DOHH2 (cell line): ENCODE measurements at regions not wholly inside any gene's neighbourhood (a gene's known extent, or its start where the extent isn't known, plus 50 kb on each side); places are given as distances from the start of the nearest gene placed in this dataset.

Source experiments
- EZH2phosphoT487 ChIP-seq: fragments of 200-600 bp; sonication (generic); IDR thresholded peaks from 2 replicates; pipeline ENCODE4 v1.6.1; 2017; ENCODE audit warnings: borderline replicate concordance, mild to moderate bottlenecking, antibody characterized with exemption, low read length, moderate library complexity, mixed read lengths
- TF ChIP-seq, protein P1 (sequence below): fragments of 200-600 bp; sonication (generic); IDR thresholded peaks from one replicate; pipeline ENCODE4 v1.5.1; 2014; ENCODE audit warnings: antibody characterized with exemption, mild to moderate bottlenecking, low read depth, low read length; ENCODE audit not compliant: poor library complexity, severe bottlenecking

DNA sequence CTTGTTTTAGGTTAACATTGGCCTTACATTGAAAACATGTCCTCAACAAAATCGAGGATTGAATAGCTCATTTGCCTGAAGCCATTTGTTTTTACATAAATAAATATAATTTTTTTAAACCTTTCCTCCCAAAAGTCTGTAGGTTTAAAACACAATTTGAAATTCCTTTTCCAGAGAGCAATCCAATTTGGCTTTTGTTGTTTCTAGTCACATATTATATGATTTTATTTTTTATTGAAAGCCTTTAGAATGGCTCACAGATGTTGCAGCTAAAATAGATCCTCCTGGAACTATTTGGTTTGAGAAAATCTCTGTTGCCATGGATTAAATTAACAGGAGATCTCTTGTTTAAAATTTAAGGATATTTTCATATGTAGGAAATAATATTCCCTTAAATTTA is 512.6 kb downstream of the KLF5 start:
- TF ChIP-seq, protein P1, sequence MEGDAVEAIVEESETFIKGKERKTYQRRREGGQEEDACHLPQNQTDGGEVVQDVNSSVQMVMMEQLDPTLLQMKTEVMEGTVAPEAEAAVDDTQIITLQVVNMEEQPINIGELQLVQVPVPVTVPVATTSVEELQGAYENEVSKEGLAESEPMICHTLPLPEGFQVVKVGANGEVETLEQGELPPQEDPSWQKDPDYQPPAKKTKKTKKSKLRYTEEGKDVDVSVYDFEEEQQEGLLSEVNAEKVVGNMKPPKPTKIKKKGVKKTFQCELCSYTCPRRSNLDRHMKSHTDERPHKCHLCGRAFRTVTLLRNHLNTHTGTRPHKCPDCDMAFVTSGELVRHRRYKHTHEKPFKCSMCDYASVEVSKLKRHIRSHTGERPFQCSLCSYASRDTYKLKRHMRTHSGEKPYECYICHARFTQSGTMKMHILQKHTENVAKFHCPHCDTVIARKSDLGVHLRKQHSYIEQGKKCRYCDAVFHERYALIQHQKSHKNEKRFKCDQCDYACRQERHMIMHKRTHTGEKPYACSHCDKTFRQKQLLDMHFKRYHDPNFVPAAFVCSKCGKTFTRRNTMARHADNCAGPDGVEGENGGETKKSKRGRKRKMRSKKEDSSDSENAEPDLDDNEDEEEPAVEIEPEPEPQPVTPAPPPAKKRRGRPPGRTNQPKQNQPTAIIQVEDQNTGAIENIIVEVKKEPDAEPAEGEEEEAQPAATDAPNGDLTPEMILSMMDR = no peak
- no peak for TF ChIP-seq EZH2phosphoT487
